ENCODE measurements at regions not wholly inside any gene's neighbourhood (a gene's known extent, or its start where the extent isn't known, plus 50 kb on each side); places are given as distances from the start of the nearest gene placed in this dataset.
"Not testable (repeated sequence)": the region's sequence is repeated elsewhere in the genome, so short reads cannot be mapped to it uniquely, and the experiment has no call there.

DNA sequence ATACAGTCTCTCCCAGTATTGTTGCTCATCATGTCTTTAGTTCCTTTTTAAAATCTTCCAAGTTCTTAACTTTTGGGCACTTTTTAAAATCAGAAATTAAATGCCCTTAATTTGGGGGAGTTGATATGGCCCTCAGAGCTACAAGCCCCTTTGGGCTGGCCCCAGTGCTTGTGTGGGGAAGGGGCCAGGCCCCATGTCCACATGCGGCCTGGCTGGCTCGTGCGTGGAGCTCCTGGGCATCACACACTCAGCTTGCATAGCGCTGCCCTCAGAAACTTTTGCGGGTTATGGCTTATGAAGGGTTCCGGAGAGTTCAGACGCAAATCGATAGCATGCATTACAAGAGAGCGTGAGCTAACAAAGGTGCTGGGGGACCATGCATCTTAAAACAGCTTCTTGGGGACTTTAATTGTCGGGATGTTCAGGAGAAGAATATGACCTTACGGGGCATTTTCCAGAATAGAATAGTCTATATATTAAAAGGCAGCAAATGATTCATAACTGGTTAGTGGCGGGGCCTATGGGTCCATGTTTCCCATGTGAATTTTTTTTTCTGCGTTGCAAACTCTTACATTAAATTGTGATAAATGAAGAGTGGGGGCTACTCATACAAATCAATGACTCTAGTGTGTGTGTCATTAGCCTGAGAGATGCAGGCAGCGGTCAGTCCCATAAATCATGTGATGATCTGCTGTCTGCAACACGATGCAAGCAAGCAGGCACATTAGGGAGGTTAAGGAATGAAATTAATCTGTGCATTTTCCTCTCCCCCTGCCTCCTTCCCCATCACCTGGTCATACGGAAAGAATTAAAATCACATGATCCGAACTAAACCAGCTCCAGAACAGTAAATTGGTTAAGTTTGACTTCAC, 185.8 kb upstream of the TSHZ3 start:
- FAIRE-seq = no peak
- no peak overlapping the region for H3K4me3 ChIP-seq (ENCODE audit: low read length in 3 of 3)
- H3K9me3 ChIP-seq (ENCODE audit: control insufficient read depth in 2 of 3, insufficient read depth in 1 of 3, low read length in 3 of 3) = no peaks in the 10 kb centered on the region
- no peaks in the 10 kb centered on the region for H3K4me1 ChIP-seq (ENCODE audit: control insufficient read depth in 2 of 3, insufficient read depth in 2 of 3, low read depth in 1 of 3, low read length in 3 of 3)
- no peaks in the 10 kb centered on the region for H3K27me3 ChIP-seq (ENCODE audit: control insufficient read depth, insufficient read depth, low read length)
- intact Hi-C loops (cut with DNase I) = no loop called here
- DNase-seq = no peak
- H3K36me3 ChIP-seq (ENCODE audit: control insufficient read depth in 2 of 3, insufficient read depth in 3 of 3, low read length in 3 of 3) = no peaks in the 10 kb centered on the region
- no peak overlapping the region for H3K27ac ChIP-seq (ENCODE audit: low read depth in 2 of 2, low read length in 2 of 2)
- TF ChIP-seq, protein P1, sequence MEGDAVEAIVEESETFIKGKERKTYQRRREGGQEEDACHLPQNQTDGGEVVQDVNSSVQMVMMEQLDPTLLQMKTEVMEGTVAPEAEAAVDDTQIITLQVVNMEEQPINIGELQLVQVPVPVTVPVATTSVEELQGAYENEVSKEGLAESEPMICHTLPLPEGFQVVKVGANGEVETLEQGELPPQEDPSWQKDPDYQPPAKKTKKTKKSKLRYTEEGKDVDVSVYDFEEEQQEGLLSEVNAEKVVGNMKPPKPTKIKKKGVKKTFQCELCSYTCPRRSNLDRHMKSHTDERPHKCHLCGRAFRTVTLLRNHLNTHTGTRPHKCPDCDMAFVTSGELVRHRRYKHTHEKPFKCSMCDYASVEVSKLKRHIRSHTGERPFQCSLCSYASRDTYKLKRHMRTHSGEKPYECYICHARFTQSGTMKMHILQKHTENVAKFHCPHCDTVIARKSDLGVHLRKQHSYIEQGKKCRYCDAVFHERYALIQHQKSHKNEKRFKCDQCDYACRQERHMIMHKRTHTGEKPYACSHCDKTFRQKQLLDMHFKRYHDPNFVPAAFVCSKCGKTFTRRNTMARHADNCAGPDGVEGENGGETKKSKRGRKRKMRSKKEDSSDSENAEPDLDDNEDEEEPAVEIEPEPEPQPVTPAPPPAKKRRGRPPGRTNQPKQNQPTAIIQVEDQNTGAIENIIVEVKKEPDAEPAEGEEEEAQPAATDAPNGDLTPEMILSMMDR (IDR thresholded peaks at IDR 0.05; ENCODE audit: borderline replicate concordance, extremely low read depth, insufficient read depth) = no peak
- no peak overlapping the region for H3K9ac ChIP-seq (ENCODE audit: low read length in 3 of 3)

DNA sequence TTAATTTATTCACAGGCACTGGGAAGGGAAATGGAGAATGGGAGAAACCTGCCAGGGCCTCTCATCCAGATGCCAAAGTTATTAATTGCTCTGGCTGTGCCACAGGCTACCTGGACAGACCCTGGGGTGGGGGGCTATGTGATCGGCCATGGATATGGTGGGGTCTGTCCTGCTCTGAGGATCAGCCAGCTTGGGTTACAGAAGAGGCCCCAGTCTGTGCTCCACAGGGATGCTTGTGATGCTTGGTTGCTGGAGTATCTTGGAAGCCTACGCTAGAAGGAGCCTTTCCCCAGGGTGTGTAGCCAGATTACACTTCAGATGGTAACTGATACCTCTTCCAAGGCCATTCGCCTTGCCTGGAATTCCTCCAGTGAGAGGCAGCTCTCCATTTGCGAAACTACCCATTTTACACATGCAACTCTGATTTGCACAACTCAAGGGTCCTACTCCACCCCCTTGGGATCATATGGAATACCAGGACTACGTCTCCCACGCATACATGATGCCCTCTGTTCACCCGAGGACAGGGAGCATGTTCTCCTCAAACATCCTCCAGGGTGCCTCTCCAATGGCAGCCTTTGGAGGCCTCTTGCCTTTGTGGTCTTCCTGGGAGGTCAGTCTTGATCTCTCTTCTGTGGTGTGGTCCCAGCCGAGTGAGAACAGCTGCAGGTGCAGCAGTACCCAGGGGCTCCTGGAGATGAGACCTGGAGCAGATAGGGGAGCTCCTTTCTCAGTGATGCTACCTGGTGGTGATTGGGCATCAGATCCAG, 186.6 kb upstream of the TSHZ3 start:
- no peak overlapping the region for H3K9ac ChIP-seq (ENCODE audit: low read length in 3 of 3)
- no peak for FAIRE-seq
- no peaks in the 10 kb centered on the region for H3K36me3 ChIP-seq (ENCODE audit: control insufficient read depth in 2 of 3, insufficient read depth in 3 of 3, low read length in 3 of 3)
- TF ChIP-seq, protein P1 (IDR thresholded peaks at IDR 0.05; ENCODE audit: borderline replicate concordance, extremely low read depth, insufficient read depth) = no peak
- H3K27ac ChIP-seq (ENCODE audit: low read depth in 2 of 2, low read length in 2 of 2) = no peak overlapping the region
- no peaks in the 10 kb centered on the region for H3K27me3 ChIP-seq (ENCODE audit: control insufficient read depth, insufficient read depth, low read length)
- no peaks in the 10 kb centered on the region for H3K4me1 ChIP-seq (ENCODE audit: control insufficient read depth in 2 of 3, insufficient read depth in 2 of 3, low read depth in 1 of 3, low read length in 3 of 3)
- no peaks in the 10 kb centered on the region for H3K9me3 ChIP-seq (ENCODE audit: control insufficient read depth in 2 of 3, insufficient read depth in 1 of 3, low read length in 3 of 3)
- no peak overlapping the region for H3K4me3 ChIP-seq (ENCODE audit: low read length in 3 of 3)
- intact Hi-C loops (cut with DNase I) = no loop called here
- no peak for DNase-seq

DNA sequence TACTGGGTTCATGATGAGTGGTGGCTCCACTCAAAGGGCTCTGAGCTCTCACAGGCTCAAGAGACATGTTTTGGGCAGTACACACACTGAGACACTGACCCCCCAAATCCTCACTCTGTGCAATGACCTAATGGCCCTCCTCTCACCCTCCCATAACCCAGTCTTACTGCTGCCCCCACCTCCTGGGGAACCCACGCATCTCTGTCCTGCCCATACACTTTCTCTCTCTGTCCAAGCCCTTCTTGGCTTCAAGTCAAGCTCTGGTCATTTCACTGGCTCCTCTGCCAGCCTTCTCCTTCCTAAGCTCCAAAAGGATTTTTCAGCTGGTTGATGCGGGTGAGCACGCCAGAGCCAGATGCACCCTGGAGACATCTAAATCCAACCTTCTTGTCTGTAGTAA, 187.9 kb upstream of the TSHZ3 start:
- DNase-seq (no peak), FAIRE-seq (no peak)
- TF ChIP-seq, protein P1 (IDR thresholded peaks at IDR 0.05; ENCODE audit: borderline replicate concordance, extremely low read depth, insufficient read depth) = no peak
- Histone ChIP-seq H3K27ac (ENCODE audit: low read depth in 2 of 2, low read length in 2 of 2) (no peak overlapping the region), H3K27me3 (ENCODE audit: control insufficient read depth, insufficient read depth, low read length) (no peaks in the 10 kb centered on the region), H3K36me3 (ENCODE audit: control insufficient read depth in 2 of 3, insufficient read depth in 3 of 3, low read length in 3 of 3) (no peaks in the 10 kb centered on the region), H3K4me3 (ENCODE audit: low read length in 3 of 3) (no peak overlapping the region), H3K4me1 (ENCODE audit: control insufficient read depth in 2 of 3, insufficient read depth in 2 of 3, low read depth in 1 of 3, low read length in 3 of 3) (no peaks in the 10 kb centered on the region), H3K9me3 (ENCODE audit: control insufficient read depth in 2 of 3, insufficient read depth in 1 of 3, low read length in 3 of 3) (no peaks in the 10 kb centered on the region), H3K9ac (ENCODE audit: low read length in 3 of 3) (no peak overlapping the region)
- intact Hi-C loops (cut with DNase I) = no loop called here

GRCh38 chr19:31537902-31538301, 188.7 kb upstream of the TSHZ3 start:
- intact Hi-C loops (cut with DNase I); FAIRE-seq: not testable (repeated sequence)

More at GRCh38 chr19:31537902-31538301, 188.7 kb upstream of the TSHZ3 start:
- not testable (repeated sequence) for H3K27me3 ChIP-seq (ENCODE audit: control insufficient read depth, insufficient read depth, low read length); H3K9me3 ChIP-seq (ENCODE audit: control insufficient read depth in 2 of 3, insufficient read depth in 1 of 3, low read length in 3 of 3); H3K4me1 ChIP-seq (ENCODE audit: control insufficient read depth in 2 of 3, insufficient read depth in 2 of 3, low read depth in 1 of 3, low read length in 3 of 3); DNase-seq; H3K4me3 ChIP-seq (ENCODE audit: low read length in 3 of 3); H3K27ac ChIP-seq (ENCODE audit: low read depth in 2 of 2, low read length in 2 of 2); H3K9ac ChIP-seq (ENCODE audit: low read length in 3 of 3); H3K36me3 ChIP-seq (ENCODE audit: control insufficient read depth in 2 of 3, insufficient read depth in 3 of 3, low read length in 3 of 3)

Data from kidney (tissue), 13 donors.